GM12878 (cell line): ENCODE measurements at regions not wholly inside any gene's neighbourhood (a gene's known extent, or its start where the extent isn't known, plus 50 kb on each side); places are given as distances from the start of the nearest gene placed in this dataset.

Experiments used
- IRF4 ChIP-seq: IDR thresholded peaks from 2 replicates; pipeline ENCODE4 v1.6.1; 2011; ENCODE audit warnings: low read depth, low read length
- PAX5 ChIP-seq: IDR thresholded peaks from 2 replicates; pipeline ENCODE4 v1.6.1; 2011; ENCODE audit warnings: low read depth, low read length, borderline replicate concordance
- POLR2AphosphoS5 ChIP-seq: IDR thresholded peaks from 2 replicates; pipeline ENCODE4 v1.6.1; 2011; ENCODE audit warnings: mild to moderate bottlenecking, low read length, inconsistent platforms
- SP1 ChIP-seq: IDR thresholded peaks from one replicate; pipeline ENCODE4 v1.6.1; 2011; ENCODE audit warnings: low read depth, low read length
- TAF1 ChIP-seq: IDR thresholded peaks from 2 replicates; pipeline ENCODE4 v1.6.1; 2011; ENCODE audit warnings: mild to moderate bottlenecking, low read depth, low read length, borderline replicate concordance
- TF ChIP-seq, protein P1 (sequence below), 3 experiments: IDR thresholded peaks in 2 of 3; conservative IDR thresholded peaks in 1 of 3; 2 replicates each; pipeline ENCODE4 v1.5.1; 2011; ENCODE audit warnings: low read depth in 3 of 3, low read length in 3 of 3, mild to moderate bottlenecking in 3 of 3, control low read depth in 2 of 3, moderate library complexity in 2 of 3, inconsistent platforms in 1 of 3, mixed read lengths in 1 of 3; ENCODE audit not compliant: control insufficient read depth in 2 of 3, insufficient read depth in 1 of 3; ENCODE audit errors: extremely low read depth in 1 of 3
- TF ChIP-seq, protein P2 (sequence below): IDR thresholded peaks from 2 replicates; pipeline ENCODE4 v1.6.1; 2012; ENCODE audit warnings: low read depth, low read length, improper control_type of control experiment

DNA sequence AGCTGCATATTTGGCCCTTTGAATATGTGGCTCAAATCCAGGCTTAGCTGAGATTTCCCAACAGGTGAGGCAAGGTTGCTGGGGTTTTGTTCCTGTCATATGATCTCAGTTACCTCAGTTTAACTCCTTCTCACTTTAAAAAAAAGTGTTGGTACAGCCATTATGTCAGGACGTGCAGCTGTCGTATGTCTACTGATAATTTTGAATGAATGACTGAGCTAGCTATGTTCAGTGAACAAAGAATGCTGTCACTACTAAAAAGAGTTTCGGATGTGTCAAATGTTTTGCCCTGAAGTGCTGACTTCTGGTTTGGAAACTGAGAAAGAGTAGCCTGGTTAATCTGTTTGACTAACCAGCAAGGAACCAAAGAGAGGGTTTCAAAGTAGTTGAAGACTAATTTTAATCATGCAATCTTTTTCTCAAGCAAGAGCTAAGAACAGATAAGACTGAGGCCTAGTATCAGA, 106.3 kb upstream of the NR3C1 start:
- TF ChIP-seq, protein P1, sequence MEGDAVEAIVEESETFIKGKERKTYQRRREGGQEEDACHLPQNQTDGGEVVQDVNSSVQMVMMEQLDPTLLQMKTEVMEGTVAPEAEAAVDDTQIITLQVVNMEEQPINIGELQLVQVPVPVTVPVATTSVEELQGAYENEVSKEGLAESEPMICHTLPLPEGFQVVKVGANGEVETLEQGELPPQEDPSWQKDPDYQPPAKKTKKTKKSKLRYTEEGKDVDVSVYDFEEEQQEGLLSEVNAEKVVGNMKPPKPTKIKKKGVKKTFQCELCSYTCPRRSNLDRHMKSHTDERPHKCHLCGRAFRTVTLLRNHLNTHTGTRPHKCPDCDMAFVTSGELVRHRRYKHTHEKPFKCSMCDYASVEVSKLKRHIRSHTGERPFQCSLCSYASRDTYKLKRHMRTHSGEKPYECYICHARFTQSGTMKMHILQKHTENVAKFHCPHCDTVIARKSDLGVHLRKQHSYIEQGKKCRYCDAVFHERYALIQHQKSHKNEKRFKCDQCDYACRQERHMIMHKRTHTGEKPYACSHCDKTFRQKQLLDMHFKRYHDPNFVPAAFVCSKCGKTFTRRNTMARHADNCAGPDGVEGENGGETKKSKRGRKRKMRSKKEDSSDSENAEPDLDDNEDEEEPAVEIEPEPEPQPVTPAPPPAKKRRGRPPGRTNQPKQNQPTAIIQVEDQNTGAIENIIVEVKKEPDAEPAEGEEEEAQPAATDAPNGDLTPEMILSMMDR (IDR thresholded peaks at IDR 0.05 in 2 of 3, conservative IDR thresholded peaks at IDR 0.05 in 1 of 3; ENCODE audit: control insufficient read depth in 2 of 3, extremely low read depth in 1 of 3, insufficient read depth in 1 of 3, low read depth in 3 of 3, low read length in 3 of 3) = no peak
- TF ChIP-seq PAX5 = no peak
- TF ChIP-seq TAF1 = no peak
- TF ChIP-seq SP1 = no peak
- TF ChIP-seq, protein P2, sequence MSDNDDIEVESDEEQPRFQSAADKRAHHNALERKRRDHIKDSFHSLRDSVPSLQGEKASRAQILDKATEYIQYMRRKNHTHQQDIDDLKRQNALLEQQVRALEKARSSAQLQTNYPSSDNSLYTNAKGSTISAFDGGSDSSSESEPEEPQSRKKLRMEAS = no peak
- no peak for TF ChIP-seq POLR2AphosphoS5
- TF ChIP-seq IRF4 = 0 out of 2 replicates have a peak, but pooled peaks have one; percentile 33
